Thyroid gland (tissue), 4 donors: ENCODE measurements at regions not wholly inside any gene's neighbourhood (a gene's known extent, or its start where the extent isn't known, plus 50 kb on each side); places are given as distances from the start of the nearest gene placed in this dataset.

ENCODE experiments used
- DNase-seq, 2 donors: peaks; one replicate each; pipeline ENCODE4 v3.0.0-alpha.2; 2019
- H3K27ac ChIP-seq, 3 donors: fragments of 200-600 bp; sonication (generic); 1 replicate in 2 of 3; 2 replicates in 1 of 3; pipeline ENCODE4 v1.5.1; 2016 to 2019; ENCODE audit warnings: mild to moderate bottlenecking in 1 of 3, moderate library complexity in 1 of 3
- H3K27me3 ChIP-seq: fragments of 200-600 bp; sonication (generic); one replicate; pipeline ENCODE4 v1.5.1; 2019
- H3K36me3 ChIP-seq, 2 donors: fragments of 200-600 bp; sonication (generic); one replicate each; pipeline ENCODE4 v1.5.1; 2016 to 2019
- H3K4me1 ChIP-seq, 2 donors: fragments of 200-600 bp; sonication (generic); one replicate each; pipeline ENCODE4 v1.5.1; 2017 to 2019
- H3K4me3 ChIP-seq, 3 donors: fragments of 200-600 bp; sonication (generic); replicated peaks in 1 of 3; 1 replicate in 2 of 3; 2 replicates in 1 of 3; pipeline ENCODE4 v1.5.1; 2016; ENCODE audit warnings: mild to moderate bottlenecking in 1 of 3
- H3K9me3 ChIP-seq: fragments of 200-600 bp; sonication (generic); one replicate; pipeline ENCODE4 v1.5.1; 2017
- POLR2A ChIP-seq, 2 donors: fragments of 450-650 bp; IDR thresholded peaks; one replicate each; pipeline ENCODE4 v1.6.1; 2017; ENCODE audit warnings: antibody characterized with exemption in 2 of 2, mild to moderate bottlenecking in 2 of 2, moderate library complexity in 1 of 2
- WGBS, 2 donors: methylation state at CpG; one replicate each; pipeline ENCODE4 v1.1.5; 2017; 5-methylcytosine and 5-hydroxymethylcytosine counted together
- intact Hi-C: fragments of 100-400 bp; cut with DNase I; formaldehyde crosslinking; loops from one replicate; pipeline ENCODE4 v1.15.1; 2023
- TF ChIP-seq, protein P1 (sequence below), 6 experiments: fragments of 200-600 bp in 3 of 6; fragments of 450-650 bp in 3 of 6; sonication (generic) in 3 of 6; IDR thresholded peaks; one replicate each; pipeline ENCODE4 v1.5.1; 2016 to 2019; ENCODE audit warnings: antibody characterized with exemption in 6 of 6, mild to moderate bottlenecking in 2 of 6, inconsistent platforms in 1 of 6, moderate library complexity in 1 of 6

DNA sequence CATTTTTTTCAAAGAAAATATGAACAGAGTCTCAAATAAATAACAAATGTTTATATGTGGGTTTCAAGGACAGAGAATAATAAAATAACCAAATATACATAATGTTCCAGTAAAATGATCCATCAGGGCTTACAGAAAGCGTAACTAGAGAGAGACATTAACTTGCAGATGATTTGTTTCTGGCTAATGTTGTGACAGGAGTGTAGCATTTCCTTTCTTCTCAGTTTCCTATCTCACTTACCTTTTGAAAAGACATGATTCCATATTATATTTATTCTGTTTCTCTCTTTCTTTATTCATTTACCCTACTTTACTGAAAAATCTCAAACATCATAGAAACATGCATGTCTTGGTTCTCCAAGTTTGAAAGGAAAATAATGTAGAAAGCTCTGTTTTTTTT, 451.3 kb upstream of the CDH9 start:
- DNase-seq, result no peak
- no peaks in the 10 kb centered on the region for H3K27me3 ChIP-seq
- intact Hi-C loops, result no loop called here
- no peak overlapping the region for H3K27ac ChIP-seq
- H3K36me3 ChIP-seq, result no peaks in the 10 kb centered on the region
- no peaks in the 10 kb centered on the region for H3K4me1 ChIP-seq
- WGBS, 2 donors, result 86 to 87% methylated on average over 1 of the region's 1 CpG
- TF ChIP-seq POLR2A (IDR thresholded peaks at IDR 0.05), result no peak
- TF ChIP-seq, protein P1, sequence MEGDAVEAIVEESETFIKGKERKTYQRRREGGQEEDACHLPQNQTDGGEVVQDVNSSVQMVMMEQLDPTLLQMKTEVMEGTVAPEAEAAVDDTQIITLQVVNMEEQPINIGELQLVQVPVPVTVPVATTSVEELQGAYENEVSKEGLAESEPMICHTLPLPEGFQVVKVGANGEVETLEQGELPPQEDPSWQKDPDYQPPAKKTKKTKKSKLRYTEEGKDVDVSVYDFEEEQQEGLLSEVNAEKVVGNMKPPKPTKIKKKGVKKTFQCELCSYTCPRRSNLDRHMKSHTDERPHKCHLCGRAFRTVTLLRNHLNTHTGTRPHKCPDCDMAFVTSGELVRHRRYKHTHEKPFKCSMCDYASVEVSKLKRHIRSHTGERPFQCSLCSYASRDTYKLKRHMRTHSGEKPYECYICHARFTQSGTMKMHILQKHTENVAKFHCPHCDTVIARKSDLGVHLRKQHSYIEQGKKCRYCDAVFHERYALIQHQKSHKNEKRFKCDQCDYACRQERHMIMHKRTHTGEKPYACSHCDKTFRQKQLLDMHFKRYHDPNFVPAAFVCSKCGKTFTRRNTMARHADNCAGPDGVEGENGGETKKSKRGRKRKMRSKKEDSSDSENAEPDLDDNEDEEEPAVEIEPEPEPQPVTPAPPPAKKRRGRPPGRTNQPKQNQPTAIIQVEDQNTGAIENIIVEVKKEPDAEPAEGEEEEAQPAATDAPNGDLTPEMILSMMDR (IDR thresholded peaks at IDR 0.05), result no peak
- no peaks in the 10 kb centered on the region for H3K9me3 ChIP-seq
- no peak overlapping the region for H3K4me3 ChIP-seq

DNA sequence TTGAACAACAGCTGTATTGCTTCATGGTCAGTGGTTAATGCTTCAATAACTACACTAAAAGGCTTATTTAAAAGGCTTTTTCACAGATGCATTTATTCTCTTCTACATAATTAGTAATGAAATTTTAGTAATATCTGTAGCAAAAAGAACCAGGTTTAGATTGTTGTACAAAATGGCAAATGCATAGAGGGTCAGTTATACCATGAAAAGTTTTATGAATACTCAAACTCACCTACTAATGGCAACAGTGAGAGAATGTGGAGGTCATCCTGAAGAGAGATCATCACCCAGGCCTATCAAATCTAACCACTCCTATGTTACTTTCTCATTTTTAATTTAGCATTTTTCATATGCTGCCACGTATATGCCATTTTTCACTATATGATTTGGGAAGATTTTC, 444.3 kb upstream of the CDH9 start:
- H3K27ac ChIP-seq, result no peak overlapping the region
- H3K36me3 ChIP-seq, result no peaks in the 10 kb centered on the region
- H3K9me3 ChIP-seq, result no peaks in the 10 kb centered on the region
- intact Hi-C loops, result no loop called here
- no peak for DNase-seq
- no peaks in the 10 kb centered on the region for H3K4me1 ChIP-seq
- 46 to 93% methylated on average over 1 of the region's 1 CpG for WGBS, 2 donors
- no peak overlapping the region for H3K4me3 ChIP-seq
- TF ChIP-seq POLR2A (IDR thresholded peaks at IDR 0.05), result no peak
- TF ChIP-seq, protein P1 (IDR thresholded peaks at IDR 0.05), result no peak
- H3K27me3 ChIP-seq, result no peaks in the 10 kb centered on the region

DNA sequence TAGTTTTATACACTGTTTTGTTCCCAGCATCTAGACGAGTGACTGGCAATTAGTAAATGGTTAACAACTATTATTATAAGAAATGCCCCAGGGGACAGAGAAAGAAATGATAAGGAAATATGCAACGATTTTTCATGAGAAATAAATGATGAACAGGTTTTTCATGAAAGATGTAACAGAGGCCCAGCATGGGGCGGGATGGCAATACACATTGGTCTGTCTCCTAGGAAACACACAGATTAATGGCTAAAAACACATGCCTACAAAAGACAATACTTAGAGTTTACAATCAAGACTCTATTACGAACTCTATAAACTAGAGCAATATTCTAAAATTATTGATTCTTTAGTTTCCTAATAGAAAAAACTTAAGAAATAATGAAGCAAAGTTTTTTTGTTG, 441.5 kb upstream of the CDH9 start:
- H3K4me3 ChIP-seq, result no peak overlapping the region
- H3K4me1 ChIP-seq, result no peaks in the 10 kb centered on the region
- 79 to 82% methylated on average over 4 of the region's 4 CpGs for WGBS, 2 donors
- no peaks in the 10 kb centered on the region for H3K27me3 ChIP-seq
- no peak for DNase-seq
- intact Hi-C loops, result no loop called here
- no peaks in the 10 kb centered on the region for H3K36me3 ChIP-seq
- no peaks in the 10 kb centered on the region for H3K9me3 ChIP-seq
- H3K27ac ChIP-seq, result no peak overlapping the region
- no peak for TF ChIP-seq POLR2A (IDR thresholded peaks at IDR 0.05)
- TF ChIP-seq, protein P1 (IDR thresholded peaks at IDR 0.05), result no peak

DNA sequence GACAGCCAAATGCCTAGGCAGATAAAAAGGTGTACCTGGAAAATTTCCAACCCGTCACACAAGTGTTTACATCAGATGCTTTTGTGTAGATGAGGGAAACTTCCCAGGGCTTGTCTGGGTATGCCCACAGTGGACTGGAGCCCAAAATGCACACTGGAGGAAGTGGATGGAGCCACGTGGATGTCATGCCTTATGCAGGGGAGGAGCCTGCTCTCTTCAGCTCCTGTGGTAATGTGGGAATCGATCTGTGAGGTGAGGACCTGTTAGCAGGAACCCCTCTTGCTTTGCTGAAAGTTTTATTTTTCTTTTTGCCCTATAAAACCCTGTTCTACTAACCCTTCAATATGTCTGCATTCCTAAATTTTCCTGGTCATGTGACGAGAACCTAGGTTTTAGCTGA, 439.2 kb upstream of the CDH9 start:
- intact Hi-C loops, result no loop called here
- H3K4me3 ChIP-seq, result no peak overlapping the region
- no peaks in the 10 kb centered on the region for H3K27me3 ChIP-seq
- no peaks in the 10 kb centered on the region for H3K36me3 ChIP-seq
- no peaks in the 10 kb centered on the region for H3K4me1 ChIP-seq
- no peak for DNase-seq
- H3K9me3 ChIP-seq, result no peaks in the 10 kb centered on the region
- TF ChIP-seq, protein P1 (IDR thresholded peaks at IDR 0.05), result no peak
- TF ChIP-seq POLR2A (IDR thresholded peaks at IDR 0.05), result no peak
- no peak overlapping the region for H3K27ac ChIP-seq
- WGBS, 2 donors, result 65 to 77% methylated on average over 4 of the region's 4 CpGs

DNA sequence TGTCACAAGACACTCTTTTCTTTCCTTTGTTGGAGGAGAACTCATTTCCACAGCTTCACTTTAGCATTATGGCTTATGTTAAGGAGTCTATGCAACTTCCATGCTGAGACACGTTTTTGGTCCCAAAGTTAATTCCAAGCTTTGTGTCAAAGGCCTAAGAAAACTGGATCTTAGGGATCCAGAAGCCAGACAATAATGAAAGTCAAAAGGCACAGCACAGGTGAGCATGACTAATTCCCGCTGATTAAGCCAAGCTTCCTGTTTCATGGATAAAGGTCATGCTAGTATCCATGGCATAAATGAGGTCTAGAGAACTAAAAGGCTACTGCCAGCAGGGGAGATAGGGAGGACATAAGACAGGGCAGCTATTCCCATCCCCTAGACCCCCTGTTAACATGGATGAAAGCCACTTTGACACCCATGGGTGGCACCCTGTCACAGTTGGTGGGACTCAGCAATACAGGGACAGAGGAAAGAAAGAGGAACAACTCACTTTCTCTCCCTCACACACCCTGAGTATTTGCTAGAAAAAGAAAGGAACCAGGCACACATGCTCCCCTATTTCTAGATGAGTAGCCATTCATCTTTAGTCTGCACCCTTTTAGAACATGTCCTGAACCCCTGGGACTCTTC, 438.1 kb upstream of the CDH9 start:
- Histone ChIP-seq H3K4me1 (no peaks in the 10 kb centered on the region), H3K4me3 (no peak overlapping the region), H3K9me3 (no peaks in the 10 kb centered on the region), H3K27me3 (no peaks in the 10 kb centered on the region), H3K36me3 (no peaks in the 10 kb centered on the region), H3K27ac (no peak overlapping the region)
- DNase-seq, result no peak
- WGBS, 2 donors, result 84 to 89% methylated on average over 2 of the region's 2 CpGs
- intact Hi-C loops, result no loop called here
- TF ChIP-seq, protein P1 (IDR thresholded peaks at IDR 0.05), result no peak
- TF ChIP-seq POLR2A (IDR thresholded peaks at IDR 0.05), result no peak
